HG03432 (cell line): ENCODE measurements at regions not wholly inside any gene's neighbourhood (a gene's known extent, or its start where the extent isn't known, plus 50 kb on each side); places are given as distances from the start of the nearest gene placed in this dataset.
"Not testable (repeated sequence)": the region's sequence is repeated elsewhere in the genome, so short reads cannot be mapped to it uniquely, and the experiment has no call there.

Source experiments
- ATAC-seq: cut with Tn5 transposase; IDR thresholded peaks from one replicate; pipeline ENCODE4 v1.9.1; 2021; ENCODE audit warnings: mild to moderate bottlenecking, moderate library complexity; ENCODE audit not compliant: unreplicated experiment

DNA sequence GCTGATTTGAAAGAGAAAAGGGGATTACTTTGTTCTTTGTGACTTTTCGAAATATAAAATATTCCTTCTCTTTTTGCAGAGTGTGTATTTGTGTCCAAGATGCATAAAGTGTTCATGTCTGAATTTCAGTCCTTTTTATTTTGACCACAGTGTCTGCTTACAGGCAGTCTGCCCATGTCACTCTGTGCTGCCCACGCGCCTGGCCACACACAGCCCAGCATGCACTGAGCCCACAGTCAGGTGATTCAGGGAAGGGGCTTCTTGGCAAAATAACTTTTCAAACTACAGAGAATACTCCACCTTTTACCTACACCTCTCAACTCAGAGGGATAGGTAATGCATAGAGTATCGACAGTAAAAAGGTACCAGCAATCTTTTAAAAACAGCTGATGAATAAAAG lies 142.5 kb upstream of the TRPC4 start:
- no peak for ATAC-seq

DNA sequence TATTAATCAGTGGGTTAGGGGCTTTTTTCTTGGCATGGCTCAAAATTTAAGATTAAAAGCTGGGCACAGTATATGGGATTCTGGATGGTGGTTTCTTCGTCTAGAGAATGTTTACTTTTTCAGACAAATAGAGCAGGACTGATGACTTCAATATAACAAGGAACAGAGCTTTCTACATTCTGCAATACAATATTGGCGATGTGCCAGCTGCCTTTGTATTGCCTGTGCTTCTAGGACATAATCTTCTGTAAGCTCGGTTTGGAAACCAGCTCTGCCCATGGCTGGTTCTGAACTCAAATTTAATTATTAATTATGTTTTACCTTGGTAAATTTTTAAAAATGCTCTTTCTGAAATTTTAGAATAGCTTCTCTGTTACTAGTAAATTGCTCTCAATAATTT lies 139.1 kb upstream of the TRPC4 start:
- ATAC-seq: no peak

DNA sequence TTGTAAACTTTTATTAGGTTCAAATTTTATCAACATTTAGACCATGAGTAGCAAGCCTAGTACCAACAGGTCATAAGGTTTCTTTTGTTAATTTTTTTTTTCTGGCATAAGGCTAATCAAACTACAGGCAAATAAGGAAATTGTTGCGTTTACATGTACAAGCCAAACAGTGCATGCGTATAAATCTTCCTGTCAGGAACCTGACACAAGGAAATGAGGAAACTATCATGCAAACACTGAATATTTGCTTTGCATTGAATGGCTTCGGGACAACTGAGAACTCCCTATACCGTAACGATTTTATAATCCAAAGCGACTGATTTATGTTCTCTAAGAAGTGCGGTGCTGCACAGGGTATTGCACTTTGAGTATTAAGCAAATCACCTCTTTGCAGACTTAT lies 133.0 kb upstream of the TRPC4 start:
- ATAC-seq: no peak

DNA sequence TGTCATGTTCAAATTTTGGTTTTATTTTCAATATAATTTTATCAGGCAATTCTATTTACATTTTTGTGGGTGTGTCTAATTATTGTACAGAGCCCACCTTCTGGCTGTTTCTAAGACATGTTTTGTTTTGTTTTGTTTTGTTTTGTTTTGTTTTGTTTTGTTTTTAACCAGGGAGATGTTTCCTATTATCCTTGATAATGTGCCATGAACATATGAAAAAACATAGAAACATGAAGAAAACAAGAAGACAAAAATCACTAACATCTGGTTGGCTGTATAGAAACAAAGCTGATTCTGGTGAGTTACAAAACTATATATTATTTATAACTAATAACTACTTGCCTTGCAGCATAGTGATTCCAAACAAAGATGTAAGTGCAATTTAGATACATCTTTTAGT lies 128.1 kb upstream of the TRPC4 start:
- ATAC-seq: no peak

DNA sequence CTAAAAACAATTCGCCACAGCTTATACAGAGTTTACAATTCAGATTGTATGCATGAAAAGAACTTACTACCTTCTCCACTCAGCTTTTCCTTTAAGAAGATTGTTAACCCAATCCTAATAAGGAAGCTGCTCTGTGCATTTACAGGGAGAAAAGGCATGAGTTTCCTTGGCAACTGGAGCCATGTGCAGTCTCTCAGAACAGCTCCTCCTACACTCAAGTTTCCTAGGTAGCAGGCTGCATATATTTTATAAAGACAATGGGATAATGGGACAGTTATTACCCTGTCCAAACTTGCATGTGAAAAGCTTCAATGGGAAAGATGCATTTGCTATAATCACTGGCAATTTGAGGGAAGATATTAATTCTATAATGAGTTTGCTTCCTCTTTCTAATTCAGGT lies 125.5 kb upstream of the TRPC4 start:
- no peak for ATAC-seq

DNA sequence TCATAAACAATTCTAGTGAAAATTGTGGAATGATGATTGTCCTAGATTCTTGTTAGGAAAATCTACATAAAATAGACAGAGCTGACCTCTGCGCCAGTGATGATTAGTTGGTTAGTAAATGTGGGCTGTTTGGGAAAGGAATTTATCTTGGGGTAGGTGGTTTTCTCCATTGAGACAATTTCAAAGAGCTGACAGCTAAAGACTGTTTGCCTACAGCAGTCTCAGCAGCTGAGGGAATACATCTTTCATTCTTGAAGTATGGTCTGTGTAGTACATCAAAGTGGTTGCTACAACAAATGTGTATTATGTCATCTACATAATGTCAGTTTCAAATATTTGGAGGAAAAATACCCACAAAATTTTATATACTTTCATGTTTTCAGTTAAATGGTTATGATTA lies 117.2 kb upstream of the TRPC4 start:
- ATAC-seq: no peak

DNA sequence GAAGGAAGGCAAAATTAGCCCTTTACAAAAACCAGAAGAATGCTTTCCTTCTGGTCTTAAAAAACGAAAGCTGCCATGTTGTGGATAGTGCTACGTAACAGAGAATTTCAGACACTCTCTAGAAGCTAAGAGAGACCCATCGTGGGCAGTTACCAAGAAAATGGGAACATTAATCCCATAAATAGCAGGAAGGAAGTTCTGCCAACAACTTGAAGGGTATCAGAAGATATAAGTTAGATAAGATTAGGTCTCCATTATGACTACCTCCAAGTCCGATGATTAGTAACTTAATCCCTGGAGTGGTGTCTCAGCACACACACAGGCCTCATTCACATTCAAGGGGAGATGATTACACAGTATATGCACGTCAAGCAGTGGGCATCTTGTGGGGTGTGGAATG lies 115.7 kb upstream of the TRPC4 start:
- no peak for ATAC-seq

DNA sequence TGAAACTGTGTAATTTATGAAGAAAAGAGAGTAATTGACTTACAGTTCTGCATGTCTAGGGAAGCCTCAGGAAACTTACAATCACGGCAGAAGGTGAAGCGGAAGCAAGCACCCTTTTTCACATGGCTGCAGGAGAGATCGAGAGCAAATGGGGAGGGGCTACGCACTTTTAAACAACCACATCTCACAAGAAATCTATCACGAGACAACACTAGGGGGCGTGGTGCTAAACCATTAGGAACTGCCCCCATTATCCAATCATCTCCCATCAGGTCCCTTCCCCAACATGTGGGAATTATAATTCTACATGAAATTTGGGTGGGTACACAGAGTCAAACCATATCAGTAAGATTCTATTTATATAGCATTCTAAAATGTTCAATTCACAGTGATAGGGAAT lies 114.8 kb upstream of the TRPC4 start:
- ATAC-seq: no peak

DNA sequence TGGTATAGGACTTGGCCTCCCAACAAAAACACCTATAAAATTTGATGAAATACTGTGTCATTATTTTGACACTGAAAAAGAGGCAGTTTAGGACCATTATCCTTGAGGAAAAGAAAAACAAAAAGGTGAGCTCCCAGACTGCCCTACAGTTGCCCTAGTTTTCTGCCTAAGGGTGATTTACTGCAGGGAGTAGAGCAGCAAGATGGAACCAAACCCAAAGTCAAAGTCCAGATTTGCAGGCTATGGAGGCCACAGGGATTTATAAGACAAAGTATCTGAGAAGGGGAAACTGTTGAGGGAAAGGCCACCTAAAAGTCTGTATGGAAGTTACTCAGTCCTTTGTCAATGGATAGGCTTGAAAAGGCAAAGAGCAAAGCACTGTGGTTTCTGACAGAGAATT lies 112.4 kb upstream of the TRPC4 start:
- ATAC-seq: no peak

DNA sequence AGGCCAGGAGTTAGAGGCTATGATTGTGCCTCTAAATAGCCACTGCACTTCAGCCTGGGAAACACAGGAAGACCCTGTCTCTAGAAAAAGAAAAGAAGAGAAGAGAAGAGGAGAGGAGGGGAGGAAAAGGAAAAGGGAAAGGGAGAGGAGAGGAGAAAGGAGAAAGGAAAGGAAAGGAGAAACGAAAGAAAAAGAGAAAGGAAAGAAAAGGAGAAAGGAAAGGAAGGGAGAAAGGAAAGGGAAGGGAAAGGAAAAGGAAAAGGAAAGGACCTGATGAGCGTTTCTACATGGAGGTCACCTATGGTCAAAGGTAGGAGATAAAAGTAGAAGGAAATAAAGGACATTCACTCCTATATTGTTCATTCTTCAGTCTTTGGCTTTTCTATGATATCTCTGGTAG lies 109.1 kb upstream of the TRPC4 start:
- ATAC-seq: no peak

DNA sequence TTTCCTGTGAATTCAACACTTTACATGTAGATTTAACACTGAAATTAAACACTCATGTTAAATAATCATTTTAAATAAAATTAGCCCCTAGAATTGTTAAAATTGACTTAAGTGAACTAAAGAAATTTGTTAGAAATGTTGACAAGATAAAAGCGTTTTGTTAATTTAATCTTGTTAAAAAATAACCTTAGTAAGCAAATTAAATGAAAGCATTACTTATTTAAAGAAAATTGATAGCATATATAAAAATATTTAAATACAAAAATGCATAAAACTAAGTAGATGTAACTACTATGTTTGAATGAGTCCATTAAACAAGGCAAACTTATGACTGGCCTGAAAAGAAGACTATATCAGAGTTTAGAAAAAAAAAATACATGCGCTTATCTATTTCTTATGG lies 99.0 kb upstream of the TRPC4 start:
- no peak for ATAC-seq

DNA sequence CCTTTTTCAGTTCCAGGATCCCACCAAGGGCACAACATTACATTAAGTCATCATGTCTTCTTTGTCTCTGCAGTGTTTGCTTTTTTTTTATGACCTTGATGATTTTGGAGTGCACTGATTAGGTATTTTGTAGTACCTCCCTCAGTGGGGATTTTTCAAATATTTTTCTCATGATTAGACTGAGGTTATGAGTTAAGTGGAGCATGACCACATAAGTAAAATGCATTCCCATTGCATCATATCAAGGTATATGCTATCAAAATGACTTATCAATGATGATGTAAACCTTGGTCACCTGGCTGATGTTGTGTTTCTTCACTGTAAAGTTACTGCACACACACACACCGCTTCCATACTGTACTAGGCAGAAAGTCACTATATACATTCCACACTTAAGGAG lies 96.7 kb upstream of the TRPC4 start:
- ATAC-seq: no peak

DNA sequence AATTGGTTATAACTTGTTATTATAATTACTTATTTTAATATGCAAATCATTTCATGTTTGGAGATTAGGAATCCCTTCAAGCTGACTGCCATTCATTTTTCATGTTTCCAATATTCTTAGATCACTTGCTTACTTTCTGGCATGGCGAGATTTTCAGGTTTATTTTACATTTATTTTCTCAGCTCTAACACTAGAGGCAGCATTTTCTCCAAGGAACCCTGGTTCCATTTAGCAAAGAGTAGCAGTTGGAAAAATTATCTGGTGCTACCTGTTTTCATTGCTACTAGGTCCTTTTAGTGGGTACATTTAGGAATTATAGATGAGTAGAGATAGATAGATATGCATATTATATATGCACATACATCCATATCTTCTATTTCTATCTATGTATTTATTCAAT lies 90.9 kb upstream of the TRPC4 start:
- ATAC-seq: no peak

DNA sequence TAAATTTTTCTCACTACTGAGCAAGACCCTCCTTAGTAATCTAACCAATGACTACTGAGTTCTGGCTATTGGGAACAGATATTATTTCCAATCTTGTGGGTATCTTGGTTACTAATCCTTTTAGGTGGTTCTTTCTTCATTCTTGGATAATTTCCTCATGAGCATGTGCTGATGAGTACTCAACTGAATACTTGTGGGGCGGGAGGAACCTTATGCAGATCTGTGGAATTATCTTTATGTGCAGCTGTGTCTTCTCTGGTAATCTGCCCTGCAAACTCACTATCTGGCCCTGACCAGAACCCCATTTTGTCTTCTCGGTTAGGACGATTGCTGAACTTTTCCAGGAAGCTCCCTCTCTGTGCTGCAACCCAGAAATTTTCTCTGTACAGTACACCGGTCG lies 89.7 kb upstream of the TRPC4 start:
- no peak for ATAC-seq

DNA sequence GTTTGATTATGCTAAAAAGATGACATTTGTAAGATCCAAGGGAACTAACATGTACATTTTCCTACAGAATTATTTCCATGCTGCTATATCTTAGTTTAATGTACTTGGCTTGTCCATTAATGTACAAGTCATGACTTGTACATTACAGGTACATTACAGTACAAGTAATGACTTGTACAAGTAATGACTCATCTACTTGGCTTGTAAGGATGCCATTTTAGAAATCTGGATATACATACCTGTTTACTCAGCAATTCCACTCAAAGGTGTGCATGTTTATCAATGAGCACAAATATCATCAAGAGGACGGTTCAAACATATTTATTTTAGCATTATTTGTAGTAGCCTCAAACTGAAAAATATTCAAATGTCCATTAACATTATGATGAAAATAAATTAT lies 87.0 kb upstream of the TRPC4 start:
- no peak for ATAC-seq

DNA sequence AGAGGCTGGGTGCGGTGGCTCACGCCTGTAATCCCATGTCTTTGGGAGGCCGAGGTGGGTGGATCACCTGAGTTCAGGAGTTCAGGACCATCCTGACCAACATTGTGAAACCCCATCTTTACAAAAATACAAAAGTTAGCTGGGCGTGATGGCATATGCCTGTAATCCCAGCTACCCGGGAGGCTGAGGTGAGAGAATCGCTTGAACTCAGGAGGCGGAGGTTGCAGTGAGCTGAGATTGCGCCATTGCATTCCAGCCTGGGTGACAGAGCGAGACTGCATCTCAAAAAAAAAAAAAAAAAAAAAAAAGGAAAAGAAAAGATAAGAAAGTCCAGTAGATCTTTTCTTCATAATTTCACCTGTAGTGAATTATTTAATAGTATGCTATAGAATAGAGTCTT lies 85.0 kb upstream of the TRPC4 start:
- not testable (repeated sequence) for ATAC-seq

DNA sequence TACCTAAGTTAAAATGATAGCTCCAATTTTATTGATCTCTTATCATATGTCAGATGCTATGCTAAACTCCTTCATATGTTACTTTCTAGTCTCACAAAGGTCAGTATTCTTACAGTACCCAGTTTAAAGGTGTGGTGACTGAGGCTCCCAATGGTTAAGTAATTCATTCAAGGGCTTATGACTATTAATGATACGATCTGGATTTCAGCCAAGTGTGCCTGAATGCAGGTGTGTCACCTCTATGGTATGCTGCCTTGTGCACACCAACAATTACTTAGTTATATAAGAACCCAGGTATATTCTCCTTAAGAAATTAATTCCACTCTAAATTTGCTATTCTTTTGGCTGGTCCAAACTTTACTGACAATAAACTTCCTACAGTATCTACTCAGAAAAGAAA lies 84.6 kb upstream of the TRPC4 start:
- no peak for ATAC-seq

DNA sequence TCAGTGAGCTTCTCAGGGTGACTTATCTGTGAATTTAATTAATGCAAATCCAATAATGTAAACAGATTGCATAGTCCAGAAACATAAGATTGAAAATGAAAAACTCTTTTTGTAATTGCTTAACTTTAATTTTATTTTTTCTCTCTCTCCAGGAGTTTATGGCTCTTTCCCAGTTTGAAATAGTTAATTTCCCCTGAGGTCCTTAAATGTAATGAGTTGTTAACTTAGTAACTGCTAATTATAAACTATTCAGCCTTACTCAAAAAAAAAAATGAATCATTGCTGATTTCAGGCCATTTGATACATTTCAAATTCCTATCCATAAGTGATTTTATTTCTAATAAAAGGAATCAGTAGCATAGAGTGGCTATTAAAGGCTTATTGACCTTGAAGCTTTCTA lies 84.1 kb upstream of the TRPC4 start:
- ATAC-seq: no peak

DNA sequence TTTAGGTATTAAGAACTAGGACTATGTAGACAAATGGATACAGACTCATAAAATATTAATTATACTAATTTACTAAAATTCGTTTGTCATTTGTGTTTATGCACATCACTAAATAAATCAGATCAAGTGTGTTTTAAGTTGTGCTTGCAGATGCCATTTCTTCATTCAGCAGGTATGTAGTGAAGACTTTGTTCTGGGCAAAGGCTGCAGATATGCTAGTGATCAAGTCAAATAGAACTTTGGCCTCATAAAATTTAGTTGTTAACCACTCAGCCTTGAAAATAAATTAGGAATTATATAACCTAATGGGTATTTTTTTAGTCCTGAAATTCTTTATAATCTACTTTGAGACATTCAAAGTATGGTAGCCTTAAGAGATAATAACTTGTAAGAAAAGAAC lies 80.4 kb upstream of the TRPC4 start:
- ATAC-seq: no peak

DNA sequence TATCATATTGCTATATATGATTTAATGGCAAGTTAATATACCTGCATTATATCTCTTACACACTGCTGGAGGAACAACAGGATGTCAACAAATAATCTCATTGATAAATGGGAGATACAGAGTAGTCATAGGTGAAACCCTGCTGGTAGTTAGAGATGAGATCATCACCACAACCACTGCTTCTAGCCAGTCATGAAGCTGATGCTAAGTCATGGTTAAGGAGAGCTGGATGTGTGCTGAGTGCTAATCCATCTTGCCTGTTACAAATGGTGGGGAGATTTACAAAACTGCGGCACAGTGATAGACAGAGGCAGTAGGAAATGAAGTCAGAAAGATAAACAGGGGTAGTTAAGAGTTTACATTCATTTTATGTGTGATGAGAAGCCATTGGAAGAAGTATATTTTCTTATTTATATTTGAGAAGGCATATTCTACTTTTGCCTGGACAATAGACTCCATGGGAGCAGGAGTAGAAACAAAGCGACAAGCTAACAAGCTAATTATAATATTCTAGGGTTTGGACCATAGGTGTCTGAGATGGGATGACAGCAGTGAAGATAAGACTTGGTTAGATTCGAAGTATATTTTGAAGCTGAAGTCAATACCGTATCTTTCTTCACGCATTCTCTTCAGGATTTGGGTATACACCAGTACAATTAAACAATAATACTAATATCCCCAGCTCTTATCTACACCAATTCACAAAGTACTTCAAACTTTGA lies 78.0 kb upstream of the TRPC4 start:
- no peak for ATAC-seq

DNA sequence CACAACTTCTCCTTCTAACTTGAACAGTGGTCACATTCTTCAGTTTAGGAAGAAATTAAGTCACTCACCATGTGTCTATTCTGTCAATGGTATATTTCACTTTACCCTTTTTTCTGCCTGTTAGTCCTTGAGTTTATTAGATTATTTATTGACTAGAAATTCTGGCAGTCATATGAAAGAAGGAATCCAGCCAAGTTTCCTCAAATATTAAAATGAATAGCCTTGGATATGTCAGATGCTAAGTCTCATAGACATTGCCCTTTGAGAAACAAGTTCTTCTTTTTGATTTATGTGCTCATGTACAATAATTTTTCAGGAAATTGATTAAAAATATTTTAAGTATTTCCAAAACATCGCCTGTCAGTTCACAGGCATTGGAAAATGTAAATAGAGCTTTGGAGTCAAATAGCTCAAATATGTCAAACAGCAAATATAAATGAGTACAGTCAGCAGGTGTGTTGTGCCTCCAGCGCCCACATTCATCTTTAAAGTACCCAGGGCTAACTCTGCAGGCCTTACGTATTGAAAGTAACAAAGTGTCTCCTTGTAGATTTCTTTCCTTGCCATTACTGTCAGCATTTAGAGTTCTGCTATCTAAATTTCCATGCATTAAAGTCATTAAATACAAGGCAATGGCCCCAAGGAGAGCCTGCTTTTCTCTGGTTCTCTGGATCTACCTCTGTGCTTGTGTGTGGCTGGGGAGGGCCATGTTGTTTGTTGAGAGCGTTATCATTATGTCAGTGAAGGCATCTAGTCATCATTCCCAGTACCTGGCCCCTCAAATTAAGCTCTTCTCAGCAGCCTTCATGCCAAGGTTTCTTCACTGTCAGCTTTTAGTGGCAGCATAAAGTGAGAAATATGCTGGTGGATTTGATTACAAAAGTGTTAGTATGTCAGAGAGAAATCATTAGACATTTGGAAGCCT lies 76.3 kb upstream of the TRPC4 start:
- ATAC-seq: no peak

DNA sequence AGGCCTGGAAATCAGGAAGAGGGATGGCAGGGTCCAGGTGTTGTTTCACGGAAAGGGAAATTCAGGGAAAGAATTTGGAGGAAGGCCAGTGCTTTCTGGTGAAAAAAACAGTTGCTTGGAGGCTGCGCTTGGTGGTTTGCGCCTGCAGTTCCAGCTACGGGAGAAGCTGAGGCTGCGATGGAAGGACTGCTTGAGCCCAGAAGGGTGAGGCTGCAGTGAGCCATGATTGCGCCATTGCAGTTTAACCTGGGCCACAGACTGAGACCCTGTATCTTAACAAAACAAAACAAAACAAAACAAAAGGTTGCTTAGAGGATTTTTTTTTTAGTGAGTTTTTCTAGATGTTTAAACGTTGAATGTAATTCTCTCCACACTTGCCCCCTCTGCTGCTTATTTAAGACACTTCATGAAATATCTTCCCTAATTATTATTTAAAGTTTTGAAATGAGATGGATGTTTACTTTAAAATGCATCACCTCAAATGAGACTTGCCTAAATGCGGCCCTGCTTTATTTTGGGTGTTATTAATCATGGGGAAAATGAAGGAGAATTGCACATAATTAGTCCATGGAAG lies 75.4 kb upstream of the TRPC4 start:
- ATAC-seq: no peak
